Bronchial epithelial cell (primary cell): ENCODE measurements at regions not wholly inside any gene's neighbourhood (a gene's known extent, or its start where the extent isn't known, plus 50 kb on each side); places are given as distances from the start of the nearest gene placed in this dataset.

Experiments
- DNase-seq: peaks from one replicate; pipeline ENCODE4 v3.0.0-alpha.2; 2010; ENCODE audit warnings: low read depth
- FAIRE-seq: peaks from 2 replicates; lab custom pipeline; 2011; peaks lifted over from hg19 to GRCh38; lab: Jason Lieb, UNC
- H3K27me3 ChIP-seq: 2 replicates; pipeline ENCODE4 v1.5.1; 2011; ENCODE audit warnings: low read length; ENCODE audit not compliant: control insufficient read depth, insufficient read depth
- H3K36me3 ChIP-seq: 2 replicates; pipeline ENCODE4 v1.5.1; 2011; ENCODE audit warnings: low read length; ENCODE audit not compliant: control insufficient read depth, insufficient read depth
- H3K4me3 ChIP-seq: 2 replicates; pipeline ENCODE4 v1.5.1; 2011; ENCODE audit warnings: mild to moderate bottlenecking, low read depth, low read length, control low read depth
- CTCF ChIP-seq: IDR thresholded peaks from 2 replicates; pipeline ENCODE4 v1.5.1; 2011; ENCODE audit warnings: mild to moderate bottlenecking, moderate library complexity, low read length, control low read depth, inconsistent platforms; ENCODE audit not compliant: insufficient read depth, severe bottlenecking

- FAIRE-seq (no peak), DNase-seq (no peak)
- H3K27me3 ChIP-seq, result peaks cover 2% of the 10 kb centered on the region
- no peak for TF ChIP-seq CTCF
- H3K4me3 ChIP-seq, result no peak overlapping the region
- no peaks in the 10 kb centered on the region for H3K36me3 ChIP-seq
These were observed 79.3 kb upstream of the GALNT18 start for GRCh38 chr11:11701070-11701469.

- Histone ChIP-seq H3K27me3 (peaks cover 2% of the 10 kb centered on the region), H3K4me3 (no peak overlapping the region), H3K36me3 (no peaks in the 10 kb centered on the region)
- DNase-seq (no peak), FAIRE-seq (no peak)
- no peak for TF ChIP-seq CTCF
These were observed 76.0 kb upstream of the GALNT18 start for GRCh38 chr11:11697796-11698195.

- TF ChIP-seq CTCF, result no peak
- Histone ChIP-seq H3K27me3 (no peaks in the 10 kb centered on the region), H3K36me3 (no peaks in the 10 kb centered on the region), H3K4me3 (no peak overlapping the region)
- DNase-seq, result no peak
- FAIRE-seq, result no peak
These were observed 69.7 kb upstream of the GALNT18 start for GRCh38 chr11:11691296-11692151.

- Histone ChIP-seq H3K36me3 (no peaks in the 10 kb centered on the region), H3K27me3 (peaks cover 2% of the 10 kb centered on the region), H3K4me3 (no peak overlapping the region)
- no peak for TF ChIP-seq CTCF
- no peak for DNase-seq
- FAIRE-seq, result no peak
These were observed 59.7 kb upstream of the GALNT18 start for GRCh38 chr11:11681536-11681935.

- DNase-seq (no peak), FAIRE-seq (no peak)
- no peak for TF ChIP-seq CTCF
These were observed 56.0 kb upstream of the GALNT18 start for GRCh38 chr11:11677672-11678356.

More at GRCh38 chr11:11677672-11678356, 56.0 kb upstream of the GALNT18 start:
- no peak overlapping the region for H3K4me3 ChIP-seq
- peaks cover 2% of the 10 kb centered on the region for H3K27me3 ChIP-seq
- no peaks in the 10 kb centered on the region for H3K36me3 ChIP-seq
